ENCODE measurements at regions not wholly inside any gene's neighbourhood (a gene's known extent, or its start where the extent isn't known, plus 50 kb on each side); places are given as distances from the start of the nearest gene placed in this dataset.
"Not testable (repeated sequence)": the region's sequence is repeated elsewhere in the genome, so short reads cannot be mapped to it uniquely, and the experiment has no call there.

GRCh38 chr12:25889185-25889584 is 69.3 kb upstream of the RASSF8 start:
- Histone ChIP-seq H3K4me3 (no peak overlapping the region), H3K9me3 (no peaks in the 10 kb centered on the region), H3K27ac (no peak overlapping the region), H3K36me3 (no peaks in the 10 kb centered on the region), H3K4me1 (no peaks in the 10 kb centered on the region), H3K27me3 (no peaks in the 10 kb centered on the region)
- ATAC-seq, result no peak
- WGBS (ENCODE audit: insufficient coverage, low coverage, low lambda C conversion rate, missing lambda C conversion rate), result 41% methylated on average over 6 of the region's 6 CpGs
- DNase-seq, result no peak
- intact Hi-C loops (cut with DNase I), result no loop called here
- TF ChIP-seq POLR2A (IDR thresholded peaks at IDR 0.05) (no peak), CTCF (IDR thresholded peaks at IDR 0.05) (no peak)

- intact Hi-C loops (cut with DNase I); H3K4me3 ChIP-seq; H3K36me3 ChIP-seq; ATAC-seq; DNase-seq; H3K9me3 ChIP-seq; H3K27ac ChIP-seq; H3K27me3 ChIP-seq; H3K4me1 ChIP-seq: not testable (repeated sequence)
- WGBS (ENCODE audit: insufficient coverage, low coverage, low lambda C conversion rate, missing lambda C conversion rate), result 67% methylated on average over 6 of the region's 6 CpGs
These were observed 67.4 kb upstream of the RASSF8 start for GRCh38 chr12:25891095-25891494.

- WGBS (ENCODE audit: insufficient coverage, low coverage, low lambda C conversion rate, missing lambda C conversion rate), result 50% methylated on average over 3 of the region's 3 CpGs
- Histone ChIP-seq H3K36me3 (no peaks in the 10 kb centered on the region), H3K4me3 (no peak overlapping the region), H3K27ac (no peak overlapping the region), H3K4me1 (no peaks in the 10 kb centered on the region), H3K27me3 (no peaks in the 10 kb centered on the region), H3K9me3 (no peaks in the 10 kb centered on the region)
- ATAC-seq, result no peak
- intact Hi-C loops (cut with DNase I), result no loop called here
- no peak for TF ChIP-seq POLR2A (IDR thresholded peaks at IDR 0.05)
- TF ChIP-seq CTCF (IDR thresholded peaks at IDR 0.05), result no peak
- no peak for DNase-seq
These were observed 63.7 kb upstream of the RASSF8 start for GRCh38 chr12:25894759-25895158.

GRCh38 chr12:25896981-25897380 is 61.5 kb upstream of the RASSF8 start:
- no peak for DNase-seq
- WGBS (ENCODE audit: insufficient coverage, low coverage, low lambda C conversion rate, missing lambda C conversion rate), result 57% methylated on average over 1 of the region's 2 CpGs
- no peak for ATAC-seq
- H3K9me3 ChIP-seq, result no peaks in the 10 kb centered on the region
- no peaks in the 10 kb centered on the region for H3K4me1 ChIP-seq
- no peak for TF ChIP-seq CTCF (IDR thresholded peaks at IDR 0.05)
- no peak for TF ChIP-seq POLR2A (IDR thresholded peaks at IDR 0.05)
- intact Hi-C loops (cut with DNase I), result no loop called here
- no peak overlapping the region for H3K27ac ChIP-seq
- H3K4me3 ChIP-seq, result no peak overlapping the region
- H3K36me3 ChIP-seq, result no peaks in the 10 kb centered on the region
- no peaks in the 10 kb centered on the region for H3K27me3 ChIP-seq

- 57% methylated on average over 2 of the region's 2 CpGs for WGBS (ENCODE audit: insufficient coverage, low coverage, low lambda C conversion rate, missing lambda C conversion rate)
- Histone ChIP-seq H3K36me3 (no peaks in the 10 kb centered on the region), H3K4me3 (no peak overlapping the region), H3K4me1 (no peaks in the 10 kb centered on the region), H3K27ac (no peak overlapping the region), H3K27me3 (no peaks in the 10 kb centered on the region), H3K9me3 (no peaks in the 10 kb centered on the region)
- ATAC-seq (no peak), DNase-seq (no peak)
- intact Hi-C loops (cut with DNase I), result no loop called here
- no peak for TF ChIP-seq CTCF (IDR thresholded peaks at IDR 0.05)
- TF ChIP-seq POLR2A (IDR thresholded peaks at IDR 0.05), result no peak
These were observed 54.8 kb upstream of the RASSF8 start for GRCh38 chr12:25903603-25904245.
